GM23338 (cell line): ENCODE measurements at regions not wholly inside any gene's neighbourhood (a gene's known extent, or its start where the extent isn't known, plus 50 kb on each side); places are given as distances from the start of the nearest gene placed in this dataset.
"Not testable (repeated sequence)": the region's sequence is repeated elsewhere in the genome, so short reads cannot be mapped to it uniquely, and the experiment has no call there.

Source experiments
- EZH2 ChIP-seq: fragments of 200-600 bp; sonication (generic); IDR thresholded peaks from one replicate; pipeline ENCODE4 v1.8.0; 2017; ENCODE audit warnings: antibody characterized with exemption, mild to moderate bottlenecking, low read depth; ENCODE audit not compliant: unreplicated experiment
- TF ChIP-seq, protein P1 (sequence below): IDR thresholded peaks from one replicate; pipeline ENCODE4 v1.6.1; 2018; ENCODE audit warnings: antibody characterized with exemption; ENCODE audit not compliant: unreplicated experiment

DNA sequence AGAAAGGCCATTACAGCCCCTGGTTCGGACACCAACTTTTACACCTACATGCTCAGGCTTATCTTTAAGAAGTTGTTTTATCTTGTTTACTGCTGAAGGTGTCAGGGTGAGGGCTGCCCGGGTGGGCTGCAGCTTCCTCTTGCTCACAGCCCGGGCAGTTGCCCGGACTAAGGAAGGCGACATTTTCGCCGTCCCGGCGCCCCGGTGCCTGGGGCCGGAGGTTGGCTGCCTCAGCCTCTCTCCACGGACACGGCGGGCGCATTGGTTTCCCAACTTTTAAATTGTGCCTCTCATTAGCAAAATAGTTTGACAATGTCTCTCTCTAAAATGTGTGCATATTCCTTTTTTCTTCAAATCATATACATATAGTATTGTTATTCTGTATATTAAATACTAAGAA is 198.5 kb downstream of the LRRC70 start:
- TF ChIP-seq, protein P1, sequence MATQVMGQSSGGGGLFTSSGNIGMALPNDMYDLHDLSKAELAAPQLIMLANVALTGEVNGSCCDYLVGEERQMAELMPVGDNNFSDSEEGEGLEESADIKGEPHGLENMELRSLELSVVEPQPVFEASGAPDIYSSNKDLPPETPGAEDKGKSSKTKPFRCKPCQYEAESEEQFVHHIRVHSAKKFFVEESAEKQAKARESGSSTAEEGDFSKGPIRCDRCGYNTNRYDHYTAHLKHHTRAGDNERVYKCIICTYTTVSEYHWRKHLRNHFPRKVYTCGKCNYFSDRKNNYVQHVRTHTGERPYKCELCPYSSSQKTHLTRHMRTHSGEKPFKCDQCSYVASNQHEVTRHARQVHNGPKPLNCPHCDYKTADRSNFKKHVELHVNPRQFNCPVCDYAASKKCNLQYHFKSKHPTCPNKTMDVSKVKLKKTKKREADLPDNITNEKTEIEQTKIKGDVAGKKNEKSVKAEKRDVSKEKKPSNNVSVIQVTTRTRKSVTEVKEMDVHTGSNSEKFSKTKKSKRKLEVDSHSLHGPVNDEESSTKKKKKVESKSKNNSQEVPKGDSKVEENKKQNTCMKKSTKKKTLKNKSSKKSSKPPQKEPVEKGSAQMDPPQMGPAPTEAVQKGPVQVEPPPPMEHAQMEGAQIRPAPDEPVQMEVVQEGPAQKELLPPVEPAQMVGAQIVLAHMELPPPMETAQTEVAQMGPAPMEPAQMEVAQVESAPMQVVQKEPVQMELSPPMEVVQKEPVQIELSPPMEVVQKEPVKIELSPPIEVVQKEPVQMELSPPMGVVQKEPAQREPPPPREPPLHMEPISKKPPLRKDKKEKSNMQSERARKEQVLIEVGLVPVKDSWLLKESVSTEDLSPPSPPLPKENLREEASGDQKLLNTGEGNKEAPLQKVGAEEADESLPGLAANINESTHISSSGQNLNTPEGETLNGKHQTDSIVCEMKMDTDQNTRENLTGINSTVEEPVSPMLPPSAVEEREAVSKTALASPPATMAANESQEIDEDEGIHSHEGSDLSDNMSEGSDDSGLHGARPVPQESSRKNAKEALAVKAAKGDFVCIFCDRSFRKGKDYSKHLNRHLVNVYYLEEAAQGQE: not testable (repeated sequence)
- TF ChIP-seq EZH2: not testable (repeated sequence)
